HepG2 (cell line): ENCODE measurements at regions not wholly inside any gene's neighbourhood (a gene's known extent, or its start where the extent isn't known, plus 50 kb on each side); places are given as distances from the start of the nearest gene placed in this dataset.

ENCODE experiments used
- EP300 ChIP-seq, 3 experiments: sonication (generic) in 1 of 3; formaldehyde crosslinking in 1 of 3; IDR thresholded peaks; 2 replicates each; pipeline versions ENCODE4 v1.5.1 to v1.6.1; 2011 to 2020; ENCODE audit warnings: low read depth in 2 of 3, low read length in 2 of 3, borderline replicate concordance in 1 of 3, improper control_type of control experiment in 1 of 3, mild to moderate bottlenecking in 1 of 3, missing genetic modification reagents in 1 of 3, moderate library complexity in 1 of 3
- NFAT5 ChIP-seq: sonication (generic); formaldehyde crosslinking; IDR thresholded peaks from 2 replicates; pipeline ENCODE4 v1.4.0; 2020; ENCODE audit warnings: missing genetic modification reagents
- RNF219 ChIP-seq: sonication (generic); formaldehyde crosslinking; IDR thresholded peaks from 2 replicates; pipeline ENCODE4 v1.5.0; 2020; ENCODE audit warnings: mild to moderate bottlenecking, missing genetic modification reagents
- TBX2 ChIP-seq: sonication (generic); formaldehyde crosslinking; IDR thresholded peaks from 2 replicates; pipeline ENCODE4 v1.5.0; 2020; ENCODE audit warnings: missing genetic modification reagents, mild to moderate bottlenecking, borderline replicate concordance
- ZKSCAN1 ChIP-seq: fragments of 150-350 bp; IDR thresholded peaks from 2 replicates; pipeline ENCODE4 v1.6.1; 2014; ENCODE audit warnings: low read length

GRCh38 chr4:135007400-135007799, 805.8 kb upstream of the PABPC4L start:
- TF ChIP-seq TBX2 (no peak), EP300 (IDR thresholded peaks at IDR 0.05; ENCODE audit: low read depth in 2 of 2, low read length in 2 of 2) (no peak), EP300 (CRISPR knock-in tag; IDR thresholded peaks at IDR 0.05; ENCODE audit: borderline replicate concordance) (no peak), ZKSCAN1 (no peak), NFAT5 (CRISPR knock-in tag) (no peak), RNF219 (CRISPR knock-in tag) (no peak)
